ENCODE measurements at regions not wholly inside any gene's neighbourhood (a gene's known extent, or its start where the extent isn't known, plus 50 kb on each side); places are given as distances from the start of the nearest gene placed in this dataset.

GRCh38 chr7:12456506-12456905 is 52.8 kb upstream of the VWDE start:
- TF ChIP-seq POLR2A (IDR thresholded peaks at IDR 0.05) (no peak), CTCF (IDR thresholded peaks at IDR 0.05) (no peak)
- Histone ChIP-seq H3K9me3 (no peaks in the 10 kb centered on the region), H3K4me3 (no peak overlapping the region), H3K27me3 (no peaks in the 10 kb centered on the region), H3K27ac (no peak overlapping the region), H3K36me3 (no peaks in the 10 kb centered on the region), H3K4me1 (no peaks in the 10 kb centered on the region)
- no peak for DNase-seq (ENCODE audit: low spot score in 2 of 2)
- intact Hi-C loops (cut with DNase I; ENCODE audit: low total_unique reads) = no loop called here

GRCh38 chr7:12458520-12459131 is 55.0 kb upstream of the VWDE start:
- DNase-seq (ENCODE audit: low spot score in 2 of 2) = no peak
- Histone ChIP-seq H3K36me3 (no peaks in the 10 kb centered on the region), H3K27ac (no peak overlapping the region), H3K4me1 (no peaks in the 10 kb centered on the region), H3K27me3 (no peaks in the 10 kb centered on the region), H3K4me3 (no peak overlapping the region), H3K9me3 (no peaks in the 10 kb centered on the region)
- intact Hi-C loops (cut with DNase I; ENCODE audit: low total_unique reads) = no loop called here
- TF ChIP-seq CTCF (IDR thresholded peaks at IDR 0.05) (peak in 1 of 3 donors; percentile 56), POLR2AphosphoS5 (IDR thresholded peaks at IDR 0.05) (no peak)

GRCh38 chr7:12467837-12468236 is 64.2 kb upstream of the VWDE start:
- H3K36me3 ChIP-seq = no peaks in the 10 kb centered on the region
- no peak overlapping the region for H3K27ac ChIP-seq
- no peak overlapping the region for H3K4me3 ChIP-seq
- TF ChIP-seq POLR2A (IDR thresholded peaks at IDR 0.05) = no peak
- no peak for TF ChIP-seq POLR2AphosphoS5 (IDR thresholded peaks at IDR 0.05)
- TF ChIP-seq CTCF (IDR thresholded peaks at IDR 0.05) = no peak
- no peaks in the 10 kb centered on the region for H3K27me3 ChIP-seq
- H3K9me3 ChIP-seq = no peaks in the 10 kb centered on the region
- no peak for DNase-seq (ENCODE audit: low spot score in 2 of 2)
- intact Hi-C loops (cut with DNase I; ENCODE audit: low total_unique reads) = no loop called here
- H3K4me1 ChIP-seq = no peaks in the 10 kb centered on the region

- Histone ChIP-seq H3K27me3 (no peaks in the 10 kb centered on the region), H3K27ac (no peak overlapping the region), H3K4me1 (no peaks in the 10 kb centered on the region), H3K9me3 (no peaks in the 10 kb centered on the region), H3K4me3 (no peak overlapping the region), H3K36me3 (no peaks in the 10 kb centered on the region)
- no peak for TF ChIP-seq CTCF (IDR thresholded peaks at IDR 0.05)
- no peak for DNase-seq (ENCODE audit: low spot score in 2 of 2)
- intact Hi-C loops (cut with DNase I; ENCODE audit: low total_unique reads) = no loop called here
Measured at GRCh38 chr7:12469568-12469967, 65.9 kb upstream of the VWDE start.

GRCh38 chr7:12470930-12471329 is 67.3 kb upstream of the VWDE start:
- H3K9me3 ChIP-seq = no peaks in the 10 kb centered on the region
- TF ChIP-seq POLR2AphosphoS5 (IDR thresholded peaks at IDR 0.05) = no peak
- TF ChIP-seq CTCF (IDR thresholded peaks at IDR 0.05) = no peak
- no peak for TF ChIP-seq POLR2A (IDR thresholded peaks at IDR 0.05)
- no peaks in the 10 kb centered on the region for H3K27me3 ChIP-seq
- H3K27ac ChIP-seq = no peak overlapping the region
- no peaks in the 10 kb centered on the region for H3K4me1 ChIP-seq
- H3K4me3 ChIP-seq = no peak overlapping the region
- H3K36me3 ChIP-seq = no peaks in the 10 kb centered on the region
- no peak for DNase-seq (ENCODE audit: low spot score in 2 of 2)
- intact Hi-C loops (cut with DNase I; ENCODE audit: low total_unique reads) = no loop called here
